T-helper 9 cell (primary cell): ENCODE measurements at regions not wholly inside any gene's neighbourhood (a gene's known extent, or its start where the extent isn't known, plus 50 kb on each side); places are given as distances from the start of the nearest gene placed in this dataset.

Experiments used
- DNase-seq: peaks from one replicate; pipeline ENCODE4 v3.0.0-alpha.2; 2020

DNA sequence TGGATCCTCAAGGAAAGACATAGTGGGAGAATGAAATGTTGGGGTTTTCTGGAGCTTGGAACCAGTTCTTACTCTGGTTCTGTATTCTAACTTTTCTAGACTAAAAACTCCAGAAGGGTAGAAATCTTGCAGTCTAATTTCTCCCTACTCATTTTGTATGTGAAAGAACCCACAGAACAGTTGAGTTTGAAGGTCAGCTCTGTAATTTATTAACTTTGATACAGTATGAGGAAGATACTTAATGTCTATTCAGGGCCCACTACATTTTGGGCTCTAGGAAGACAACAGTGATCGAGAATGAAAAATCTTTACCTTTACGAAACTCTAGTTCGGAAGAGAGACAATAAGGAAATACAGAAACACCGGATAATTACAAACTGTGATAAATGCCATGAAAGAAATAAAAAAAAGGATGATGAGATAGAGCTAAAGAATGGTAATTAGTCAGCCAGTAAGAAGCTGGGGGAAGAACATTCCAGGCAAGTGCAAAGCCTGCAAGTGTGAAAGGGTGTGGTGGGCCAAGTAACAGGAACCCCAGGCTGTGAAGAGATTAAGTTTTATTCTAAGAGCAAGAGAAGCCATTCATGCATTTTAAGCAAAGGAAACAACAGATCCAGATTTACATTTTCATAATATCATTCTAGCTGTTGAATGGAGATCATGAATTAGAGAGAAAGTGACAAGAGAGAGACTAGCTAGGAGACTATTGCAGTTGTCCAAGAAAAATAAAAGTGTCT is 159.9 kb upstream of the HMCN1 start:
- no peak for DNase-seq

DNA sequence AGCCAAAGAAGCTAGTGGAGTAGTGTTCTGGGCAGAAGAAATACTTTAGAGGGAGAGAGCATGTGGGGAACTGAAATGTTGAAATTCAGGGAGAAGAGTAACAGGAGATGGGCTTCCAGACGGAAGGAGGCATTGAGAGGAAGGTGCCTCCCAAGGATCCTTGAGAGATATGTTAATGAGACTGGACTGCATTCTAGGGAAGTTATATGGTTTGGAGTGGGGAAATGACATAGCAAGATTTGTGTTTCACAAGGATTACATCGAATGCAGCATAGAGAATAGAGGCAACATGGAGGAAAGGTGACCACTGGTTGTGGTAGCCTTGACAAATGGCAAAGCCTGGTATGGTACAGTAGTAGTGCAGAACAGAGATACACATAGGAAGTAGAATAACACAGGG is 160.5 kb upstream of the HMCN1 start:
- no peak for DNase-seq

DNA sequence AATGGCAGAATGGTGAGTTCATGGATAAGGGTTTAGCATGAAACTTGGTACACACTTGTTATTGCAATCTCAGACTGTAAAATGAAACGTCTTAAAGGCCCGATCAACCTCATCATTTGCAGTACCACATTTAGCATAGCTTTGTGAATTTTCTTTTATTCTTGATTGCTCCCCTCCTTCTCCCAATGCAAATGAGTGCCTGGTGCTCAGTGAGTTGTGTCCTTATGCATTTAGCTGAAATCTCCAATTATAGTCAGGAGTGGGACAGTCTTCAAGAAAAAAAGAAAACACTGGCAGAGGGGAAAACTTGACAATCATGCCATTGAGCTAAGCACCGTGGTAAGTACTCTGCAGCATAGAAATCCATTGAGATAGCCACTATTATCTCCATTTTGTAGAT is 161.0 kb upstream of the HMCN1 start:
- DNase-seq: no peak

DNA sequence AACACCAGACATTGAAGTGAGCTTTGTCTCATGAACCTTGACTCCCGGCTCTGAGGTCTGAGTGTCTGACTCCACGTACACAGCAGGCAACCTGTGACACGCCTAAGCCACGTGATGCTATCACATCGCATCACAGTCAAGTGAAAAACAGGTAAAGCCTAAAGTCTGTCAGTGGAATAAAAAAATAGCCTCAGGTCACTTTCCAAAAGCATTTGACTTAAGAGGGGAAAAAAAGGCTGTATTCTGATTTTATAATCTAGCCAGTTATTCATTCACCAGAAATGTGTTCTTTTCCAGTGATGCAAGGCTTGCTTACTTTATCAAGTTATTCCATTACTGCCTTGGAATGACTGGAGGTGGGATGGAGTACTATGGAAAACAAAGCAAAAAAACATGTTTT is 163.2 kb upstream of the HMCN1 start:
- no peak for DNase-seq

DNA sequence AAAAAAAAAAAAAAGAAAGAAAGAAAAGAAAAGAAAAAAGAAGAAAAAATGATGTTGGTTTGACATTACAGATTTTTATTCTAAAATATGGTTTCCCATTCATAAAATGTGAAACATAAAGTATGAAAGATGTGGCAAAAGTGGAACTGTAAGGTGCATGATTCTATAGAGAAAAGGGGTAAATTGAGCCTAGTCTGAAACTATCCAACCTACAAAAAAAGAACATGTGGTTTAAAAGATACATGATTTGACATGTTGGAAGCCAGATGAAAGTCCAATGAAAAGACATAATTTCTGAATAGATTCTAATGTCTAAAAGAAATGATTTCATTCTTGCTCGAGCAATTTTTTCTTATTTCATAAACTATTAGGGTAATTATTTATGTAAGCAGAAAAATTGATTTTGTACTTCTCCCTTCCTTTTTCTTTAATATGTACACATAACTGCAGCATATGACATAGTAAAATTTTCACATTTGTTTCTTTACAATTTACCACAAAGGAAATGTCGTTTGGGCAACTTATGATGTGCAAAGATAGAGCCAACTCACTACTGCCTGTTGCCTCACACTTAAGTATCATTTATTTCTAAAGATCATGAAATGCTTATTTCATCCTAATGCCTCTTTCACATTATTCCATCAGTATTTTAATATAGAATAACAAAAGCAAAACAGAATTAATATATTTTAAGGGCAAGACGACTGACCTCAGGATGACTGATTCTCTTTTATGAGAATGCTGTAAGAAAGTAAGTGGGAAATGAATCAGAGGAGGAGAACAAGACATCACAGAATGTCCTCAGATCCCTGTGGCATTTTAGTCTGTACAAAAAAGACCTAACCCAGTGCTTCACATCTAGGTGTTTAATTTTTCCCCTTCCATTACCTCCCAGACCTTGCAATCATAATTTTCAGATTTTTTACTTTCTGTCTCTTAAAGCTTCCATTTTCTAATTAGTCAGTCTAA is 165.8 kb upstream of the HMCN1 start:
- DNase-seq: no peak

DNA sequence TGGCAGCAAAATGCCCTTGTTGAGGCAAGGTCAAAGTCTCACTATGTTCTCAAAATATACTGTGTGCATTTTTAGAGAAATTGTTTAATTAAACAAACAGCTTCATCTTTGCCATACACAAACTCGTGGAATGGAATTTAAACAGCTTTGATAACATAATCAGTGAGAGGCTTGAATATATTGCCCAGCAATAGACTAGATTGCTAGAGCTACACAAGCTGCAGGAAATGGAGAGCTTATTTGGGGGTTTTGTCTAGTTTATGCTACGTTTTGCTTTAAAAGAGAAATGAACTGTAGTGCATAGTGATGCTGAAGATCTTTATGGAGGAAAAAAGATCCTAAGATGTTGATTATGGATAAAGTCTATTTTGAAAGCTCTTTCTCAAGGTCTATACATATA is 166.8 kb upstream of the HMCN1 start:
- DNase-seq: no peak

DNA sequence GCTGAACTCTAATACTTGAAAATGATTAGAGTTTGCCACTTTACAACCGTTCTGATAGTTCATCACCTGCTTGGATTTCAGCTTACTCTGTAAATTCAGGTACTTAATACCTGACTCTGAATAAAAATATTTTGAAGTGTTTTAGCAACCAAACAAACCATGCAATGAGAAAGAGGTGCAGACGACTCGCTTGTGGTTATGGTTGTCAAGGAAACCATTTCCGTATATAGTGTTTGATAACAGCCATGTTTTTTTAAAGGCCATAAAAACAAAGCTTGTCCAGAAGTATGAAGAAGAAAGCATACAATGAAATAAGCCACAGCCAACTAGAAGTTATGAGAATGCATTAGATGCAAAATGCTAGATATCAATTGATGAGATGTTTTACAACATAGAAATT is 167.2 kb upstream of the HMCN1 start:
- DNase-seq: peak; percentile 16

DNA sequence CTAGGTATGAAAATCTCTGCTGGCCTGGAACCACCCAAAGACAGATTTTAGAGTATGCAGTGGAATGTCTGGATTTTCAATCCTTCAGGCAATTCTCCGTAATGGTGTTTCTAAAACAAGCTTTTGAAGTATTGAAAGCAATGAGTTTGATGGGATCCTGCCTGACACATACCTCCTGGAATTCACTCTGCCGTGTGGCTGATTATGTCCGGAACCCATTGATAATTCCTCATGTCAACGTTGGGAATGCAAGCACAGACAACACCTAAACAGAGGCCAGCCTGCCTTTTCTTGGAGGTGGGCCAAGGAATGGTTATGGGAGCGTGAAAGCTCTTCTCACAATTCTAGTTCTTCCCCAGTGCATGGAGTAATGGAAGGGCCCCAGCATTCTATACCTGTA is 168.9 kb upstream of the HMCN1 start:
- DNase-seq: no peak

DNA sequence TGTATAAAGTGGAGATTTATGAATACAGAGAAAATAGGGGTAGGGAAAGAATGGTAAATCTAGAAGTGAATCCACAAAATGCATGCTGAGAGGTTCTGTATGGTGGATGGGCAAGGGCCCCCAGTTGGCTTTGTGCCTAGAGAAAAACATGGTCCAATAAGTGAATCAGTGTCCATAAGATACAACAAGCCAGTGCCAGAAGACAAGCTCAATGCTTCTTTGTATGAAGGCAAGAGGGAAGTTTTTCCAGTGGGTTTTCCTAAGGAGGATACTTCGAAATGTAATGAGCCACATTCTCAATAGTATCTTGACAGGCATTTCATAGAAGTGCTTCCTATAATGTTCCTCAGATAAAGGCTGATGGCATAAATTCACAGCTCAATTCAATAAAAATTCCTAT is 169.4 kb upstream of the HMCN1 start:
- no peak for DNase-seq

DNA sequence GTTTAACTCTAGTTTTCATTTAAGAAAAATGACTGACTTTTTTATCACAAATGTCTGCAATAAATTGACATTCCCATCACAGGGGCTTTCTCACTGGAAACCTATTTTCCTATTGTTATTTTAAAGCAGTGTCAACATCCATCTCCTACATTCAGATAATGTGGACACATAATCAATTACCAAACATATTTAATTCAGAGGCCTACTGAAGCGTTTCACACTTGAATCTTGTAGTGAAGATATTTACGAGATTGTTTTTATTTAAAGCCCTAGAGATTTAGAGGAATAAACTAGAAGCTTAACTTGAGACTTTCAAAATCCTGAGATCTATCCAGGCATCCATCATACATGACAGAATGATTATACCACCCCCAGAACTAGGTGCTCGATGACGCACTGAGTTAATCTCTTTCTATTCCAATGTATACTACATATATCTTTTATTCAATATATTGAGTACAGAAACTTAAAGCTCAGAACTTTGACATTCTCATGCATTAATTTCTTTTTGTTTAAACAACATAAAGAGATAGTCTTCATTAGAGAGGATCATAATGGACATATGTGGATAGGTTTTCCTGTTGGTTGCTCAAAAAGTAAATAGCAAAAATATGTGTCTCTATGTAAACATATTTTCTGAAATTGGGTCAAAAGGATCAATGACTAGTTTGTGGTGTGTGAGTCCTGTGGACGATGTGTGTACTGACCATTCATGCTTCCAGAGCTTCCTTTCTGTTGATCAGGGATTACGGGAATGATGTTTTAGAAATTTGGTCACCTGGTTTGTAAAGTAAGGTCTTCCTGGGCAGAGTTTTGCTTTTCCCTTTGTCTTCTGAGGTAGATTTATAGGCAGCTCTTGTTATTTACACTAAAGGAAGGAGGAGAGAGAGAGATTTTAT is 171.5 kb upstream of the HMCN1 start:
- no peak for DNase-seq

DNA sequence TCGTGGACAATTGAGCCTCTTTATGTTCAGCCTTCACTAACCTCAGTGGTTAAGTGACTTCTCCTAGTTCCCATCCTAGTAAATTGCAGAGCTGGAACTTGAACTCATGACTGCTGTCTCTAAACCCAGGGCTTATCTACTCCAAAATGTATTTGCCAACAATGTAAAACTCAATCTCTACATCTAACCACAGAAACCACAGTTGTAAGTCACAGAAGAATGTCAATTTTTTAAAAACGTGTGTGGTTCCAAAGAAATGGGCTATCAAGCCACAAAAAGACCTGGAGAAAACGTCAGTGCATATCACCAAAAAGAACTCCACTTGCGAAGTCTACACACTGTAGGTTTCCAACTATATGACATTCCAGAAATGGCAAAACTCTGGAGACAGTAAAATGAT is 172.6 kb upstream of the HMCN1 start:
- no peak for DNase-seq

DNA sequence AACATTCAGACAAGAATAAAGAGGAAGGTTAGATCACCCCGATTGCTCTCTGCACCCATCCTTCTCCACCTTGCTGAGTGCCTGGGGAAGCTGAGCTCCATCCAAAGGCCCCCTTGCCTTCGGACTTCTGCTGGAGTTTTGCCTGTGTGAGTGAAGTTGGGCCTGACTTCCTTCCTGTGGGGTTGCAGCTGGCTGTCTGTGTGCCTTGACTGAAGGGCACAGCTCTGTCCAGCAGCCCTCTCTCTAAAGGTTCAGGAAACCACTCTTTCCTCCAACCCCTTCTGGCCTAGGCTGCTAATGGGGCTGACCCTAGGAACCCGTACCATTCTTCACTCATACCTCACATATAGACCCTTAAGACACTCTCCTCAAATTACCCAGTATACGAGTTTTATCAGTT is 173.4 kb upstream of the HMCN1 start:
- no peak for DNase-seq

DNA sequence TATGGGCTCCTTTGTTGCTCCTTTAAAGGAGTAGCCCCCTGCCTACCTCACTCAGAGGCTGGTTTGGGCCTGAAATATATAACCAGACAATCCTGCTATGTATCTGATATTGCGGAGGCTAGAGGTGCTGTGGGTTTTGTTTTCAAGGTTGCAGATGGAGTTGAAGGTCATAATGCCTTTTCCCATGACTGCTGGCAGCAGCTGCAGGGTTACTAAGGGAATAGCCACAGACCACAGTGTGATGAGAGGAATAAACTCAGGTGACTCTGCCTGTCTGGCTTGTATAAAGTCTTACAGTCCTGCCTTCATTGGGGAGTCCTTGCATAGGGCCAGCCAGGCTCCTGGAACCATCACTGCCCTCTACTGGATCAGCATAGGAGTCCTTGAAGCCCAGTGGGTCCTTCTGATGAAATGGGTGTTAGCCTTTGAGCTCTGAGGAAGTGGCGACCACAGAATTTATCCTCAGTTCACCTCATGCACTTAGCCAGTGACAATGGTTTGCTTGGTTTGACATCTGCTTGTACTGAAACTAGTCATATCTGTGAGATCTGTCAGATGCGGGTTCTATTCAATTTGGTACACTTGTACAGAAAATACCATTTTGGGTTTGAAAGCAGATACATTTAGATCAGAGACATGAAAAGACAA is 174.4 kb upstream of the HMCN1 start:
- DNase-seq: peak; percentile 3

DNA sequence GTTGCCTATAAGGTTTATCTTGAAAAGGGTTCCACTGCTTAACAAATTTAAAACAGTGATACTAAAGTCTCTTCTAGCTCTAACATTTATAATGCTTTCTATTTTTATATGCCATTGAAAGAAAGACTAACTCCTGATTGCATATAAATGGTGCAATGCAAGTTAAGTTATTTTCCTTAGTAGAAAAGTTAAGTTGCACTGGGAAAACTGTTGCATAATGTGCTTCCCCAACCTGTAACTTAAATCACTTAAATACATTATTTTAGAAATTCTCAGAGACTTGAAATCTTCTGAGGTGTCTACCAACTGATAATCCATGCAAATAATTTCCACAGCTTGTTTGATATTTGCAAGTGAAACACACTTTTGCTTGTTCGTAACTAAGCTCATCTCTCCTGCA is 175.0 kb upstream of the HMCN1 start:
- DNase-seq: no peak

DNA sequence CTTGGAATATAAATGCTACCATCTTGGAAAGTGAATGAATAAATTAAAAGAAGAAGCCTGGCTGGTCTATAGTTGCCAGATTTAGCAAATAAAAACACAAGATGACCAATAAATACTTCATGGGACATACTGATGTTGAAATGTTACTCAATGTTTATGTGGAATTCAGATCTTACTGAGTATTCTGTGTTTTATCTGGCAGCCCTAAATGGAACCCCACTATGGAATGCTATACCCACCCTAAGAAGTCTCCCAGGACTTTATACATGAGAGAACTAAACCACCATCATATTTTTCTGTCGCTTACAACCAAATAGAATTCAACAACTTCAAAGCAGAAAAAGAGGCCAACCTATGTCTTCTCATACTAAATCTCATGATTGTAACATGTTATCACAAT is 177.6 kb upstream of the HMCN1 start:
- no peak for DNase-seq

DNA sequence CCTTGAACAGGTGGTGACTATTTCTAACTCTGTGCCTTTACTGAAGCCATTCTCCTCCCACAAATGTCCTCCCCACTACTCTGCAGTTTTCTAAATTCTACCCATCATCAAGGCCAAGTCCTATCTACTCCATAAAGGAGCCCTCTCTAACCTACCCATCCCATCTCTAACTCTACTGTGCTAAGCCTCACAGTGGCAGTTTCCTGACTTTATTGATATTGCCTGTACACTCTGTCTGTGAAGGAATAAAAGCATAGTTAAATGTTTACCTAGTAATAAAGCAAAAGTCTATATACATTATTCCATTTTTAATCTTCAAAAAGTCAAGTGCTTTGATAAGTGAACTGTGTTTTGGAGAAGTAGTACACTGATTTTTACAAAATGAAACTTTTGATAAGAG is 178.4 kb upstream of the HMCN1 start:
- no peak for DNase-seq

DNA sequence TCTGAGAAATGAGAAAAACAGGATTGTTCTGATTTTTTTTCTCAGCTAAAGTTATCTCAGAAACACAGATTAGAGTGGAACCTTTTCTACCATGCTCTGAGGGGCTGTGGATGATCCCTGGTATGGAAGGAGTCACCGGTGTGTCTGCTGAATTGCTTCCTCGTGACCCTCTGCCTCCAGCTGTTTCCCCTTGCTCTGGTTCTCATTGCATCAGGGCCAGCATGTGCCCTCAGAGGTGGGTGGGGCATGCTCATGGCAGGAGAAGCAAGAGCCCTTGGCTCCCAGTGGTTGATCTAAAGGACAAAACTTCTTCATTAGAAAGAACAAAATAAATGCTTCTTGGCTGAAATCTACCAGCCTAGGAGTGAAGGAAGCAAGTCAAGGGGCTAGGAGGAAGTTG is 183.2 kb upstream of the HMCN1 start:
- no peak for DNase-seq

DNA sequence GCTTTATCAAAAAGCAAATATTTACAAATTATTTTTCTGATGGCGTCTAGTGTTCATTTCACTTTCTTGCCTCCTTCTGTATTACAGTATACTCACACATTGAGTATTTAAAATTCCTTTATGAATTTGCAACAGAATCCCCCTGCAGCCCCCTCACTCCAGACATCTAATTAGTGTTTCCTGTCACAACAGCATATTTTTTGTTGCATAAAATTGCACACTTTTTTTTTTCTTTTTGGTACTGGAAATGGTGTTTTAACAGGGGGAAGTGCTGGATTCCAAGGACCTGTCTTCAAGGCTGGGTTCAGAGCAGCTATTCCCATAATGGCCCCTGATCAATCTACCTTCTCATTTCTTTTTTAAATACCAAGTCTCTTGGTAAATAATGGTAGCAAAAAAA is 184.3 kb upstream of the HMCN1 start:
- DNase-seq: no peak

DNA sequence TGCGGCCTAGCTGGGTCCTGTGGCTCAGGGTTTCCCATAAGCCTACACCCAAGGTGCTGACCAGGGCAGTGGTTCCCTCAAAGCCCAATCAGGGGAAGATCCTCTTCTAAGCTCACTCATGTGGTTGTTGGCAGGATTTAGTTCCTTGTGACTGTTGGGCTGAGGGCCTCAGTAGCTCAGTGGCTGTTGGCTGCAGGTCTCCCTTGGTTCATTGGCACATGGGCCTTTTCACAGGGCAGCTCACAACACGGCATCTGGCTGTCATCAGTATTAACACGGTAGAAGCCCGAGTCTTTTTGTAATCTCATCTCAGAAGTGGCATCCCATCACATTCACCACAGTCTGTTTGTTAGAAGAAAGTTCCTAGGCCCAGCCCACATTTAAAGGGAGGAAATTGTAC is 188.2 kb upstream of the HMCN1 start:
- no peak for DNase-seq

DNA sequence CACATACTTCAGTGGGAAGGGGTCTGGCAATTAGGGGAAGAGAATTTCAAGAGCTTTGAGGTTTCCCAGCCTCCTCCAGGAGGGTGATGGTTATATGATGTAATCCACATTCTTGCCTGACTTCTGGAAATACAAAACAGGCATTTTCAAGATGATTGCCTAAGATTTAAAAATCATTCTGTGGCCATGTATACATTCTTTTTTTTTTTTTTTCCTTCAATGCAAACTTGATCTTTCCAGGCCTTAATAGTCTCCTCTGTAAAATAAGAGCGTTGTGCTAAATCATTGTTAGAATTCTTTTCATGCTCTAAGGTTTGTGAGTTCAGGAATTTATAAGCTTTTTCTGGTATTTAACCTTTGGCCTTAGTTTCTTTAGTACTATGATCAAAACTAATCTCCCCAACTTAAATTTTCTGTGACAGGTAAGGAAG is 192.3 kb upstream of the HMCN1 start:
- DNase-seq: no peak

DNA sequence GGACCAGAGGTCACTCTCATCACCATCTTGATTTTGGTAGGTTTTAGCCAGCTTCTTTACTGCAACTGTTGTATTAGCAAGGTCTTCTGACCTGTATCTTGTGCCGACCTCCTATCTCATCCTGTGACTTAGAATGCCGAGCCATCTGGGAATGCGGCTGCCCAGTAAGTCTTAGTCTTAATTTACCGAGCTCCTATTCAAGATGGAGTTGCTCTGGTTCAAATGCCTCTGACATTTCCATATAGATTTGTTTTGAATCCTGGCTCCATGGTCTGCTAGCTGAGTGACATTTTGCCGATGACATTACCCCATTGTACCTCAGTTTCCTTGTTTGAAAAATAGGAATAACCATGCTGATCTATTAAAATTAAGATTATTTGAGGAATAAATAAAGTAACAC is 193.9 kb upstream of the HMCN1 start:
- DNase-seq: no peak

DNA sequence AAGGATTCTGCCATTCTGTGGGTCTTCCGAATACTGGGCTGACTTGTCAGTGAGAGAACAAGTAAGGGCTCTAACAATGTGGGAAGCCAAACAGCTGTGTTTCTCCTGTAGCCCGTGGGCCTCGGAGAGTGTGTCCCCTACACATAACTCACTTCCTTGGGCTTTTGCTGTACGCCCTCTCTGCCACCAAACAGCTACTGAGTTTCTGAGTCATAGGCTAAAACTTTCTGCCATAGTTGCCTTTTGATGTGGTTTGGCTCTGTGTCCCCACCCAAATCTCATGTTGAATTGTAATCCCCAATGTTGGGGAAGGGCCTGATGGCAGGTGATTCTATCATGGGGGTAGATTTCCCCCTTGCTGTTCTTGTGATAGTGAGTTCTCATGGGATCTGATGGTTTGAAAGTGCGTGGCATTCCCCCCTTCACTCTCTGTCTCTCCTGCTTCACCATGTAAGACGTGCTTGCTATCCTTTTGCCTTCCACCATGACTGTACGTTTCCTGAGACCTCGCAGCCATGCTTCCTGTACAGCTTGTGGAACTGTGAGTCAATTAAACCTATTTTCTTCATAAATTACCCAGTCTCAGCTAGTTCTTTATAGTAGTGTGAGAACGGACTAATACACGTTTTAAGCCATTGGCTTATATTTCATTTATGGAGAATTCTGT is 194.8 kb upstream of the HMCN1 start:
- no peak for DNase-seq
